NCI-H524 treated with DMSO at 0.1 percent for 48 hours (cell line): ENCODE measurements at regions not wholly inside any gene's neighbourhood (a gene's known extent, or its start where the extent isn't known, plus 50 kb on each side); places are given as distances from the start of the nearest gene placed in this dataset.
"Not testable (repeated sequence)": the region's sequence is repeated elsewhere in the genome, so short reads cannot be mapped to it uniquely, and the experiment has no call there.

Source experiments
- DNase-seq: peaks from one replicate; lab custom pipeline; 2025; lab: John Stamatoyannopoulos, UW

DNA sequence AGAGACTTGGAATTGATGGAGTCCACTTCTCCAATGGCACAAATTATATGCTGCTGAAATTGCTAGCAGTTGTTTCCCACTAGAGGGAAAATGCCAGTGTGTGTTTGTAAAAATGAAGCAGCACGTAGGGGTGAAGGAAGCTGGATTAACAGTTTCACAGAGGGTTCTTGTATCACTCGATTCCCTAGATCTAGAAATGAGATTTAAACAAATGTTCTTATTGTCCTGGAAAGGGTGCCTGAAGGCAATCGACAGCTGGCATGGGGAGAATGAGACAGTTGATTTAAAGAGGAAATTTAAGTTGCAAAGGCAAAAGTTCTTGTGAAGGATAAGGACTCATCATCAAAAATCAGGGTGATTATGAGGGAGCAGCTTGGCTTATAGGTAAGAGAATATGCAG lies 234.8 kb upstream of the ARPP21 start:
- DNase-seq = no peak

DNA sequence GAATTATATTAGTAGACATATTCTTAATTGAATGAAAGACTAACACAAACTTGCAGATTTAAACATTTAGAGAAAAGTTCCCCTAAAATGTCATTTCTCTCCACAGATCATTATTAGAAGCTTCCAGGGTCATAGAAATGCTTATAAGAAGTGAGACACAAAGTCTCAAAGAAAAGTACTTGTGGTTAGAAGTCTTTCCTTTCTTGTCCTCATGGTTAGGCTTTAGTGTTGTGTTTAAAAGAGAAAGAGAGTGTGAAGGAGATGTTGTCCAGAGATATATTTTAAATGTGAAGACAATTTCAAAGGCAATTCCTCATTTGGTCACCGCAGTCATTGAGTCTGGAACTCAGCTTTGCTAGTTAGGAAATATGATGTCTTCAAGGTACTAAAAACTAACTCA lies 230.4 kb upstream of the ARPP21 start:
- DNase-seq = no peak

DNA sequence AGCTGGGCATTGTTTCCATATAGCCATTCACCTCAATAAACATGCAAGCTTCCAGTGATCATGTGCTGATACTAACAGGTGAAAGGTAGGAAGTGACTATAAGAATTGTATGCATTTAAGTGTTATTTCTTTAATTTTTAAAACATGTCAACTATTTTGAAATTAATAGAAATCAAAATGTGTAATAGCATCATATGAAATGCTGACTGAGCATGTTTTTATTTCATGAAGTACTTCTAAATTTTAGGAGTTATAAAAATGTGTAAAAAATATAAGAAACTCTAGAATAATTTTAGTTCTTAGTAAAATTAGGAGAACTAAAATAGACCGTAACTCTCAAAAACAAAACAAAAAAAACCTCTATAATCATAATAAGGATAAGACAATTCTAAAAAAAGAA lies 229.3 kb upstream of the ARPP21 start:
- no peak for DNase-seq

DNA sequence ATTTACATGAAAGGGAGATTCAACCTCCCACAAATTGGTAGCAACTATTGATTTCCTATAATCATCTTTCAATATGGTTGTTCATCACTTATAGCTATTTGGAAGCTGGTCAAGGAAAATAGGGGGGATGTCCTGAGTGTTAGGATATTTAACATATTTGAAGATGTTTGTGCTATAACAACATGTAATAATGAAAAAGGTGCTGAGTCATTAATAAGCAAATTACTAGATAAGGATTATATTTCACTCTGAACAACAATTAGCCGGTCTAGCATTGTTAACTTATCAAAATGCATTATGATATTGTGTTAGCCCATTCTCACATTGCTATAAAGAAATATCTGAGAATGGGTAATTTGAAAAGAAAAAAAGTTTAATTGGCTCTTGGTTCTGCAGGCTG lies 225.8 kb upstream of the ARPP21 start:
- DNase-seq = no peak

DNA sequence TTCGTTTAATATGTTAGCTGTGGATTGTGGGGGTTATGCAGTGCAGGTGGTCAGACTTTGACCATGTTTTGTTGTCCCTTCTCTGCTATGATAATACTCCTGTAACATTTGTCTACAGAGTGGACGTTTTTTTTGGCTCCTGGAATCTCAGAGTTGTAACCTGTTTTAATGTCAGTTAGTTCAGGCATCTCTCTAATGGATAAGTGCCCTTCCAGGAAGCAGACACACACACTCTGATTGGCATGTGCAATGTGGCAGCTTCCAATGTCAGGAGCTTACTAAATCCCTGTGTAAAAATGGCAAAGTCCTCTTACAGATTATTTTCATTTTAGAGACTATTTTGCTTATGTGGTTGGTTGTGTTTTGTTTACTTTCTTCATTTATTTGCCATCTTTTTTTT lies 222.2 kb upstream of the ARPP21 start:
- no peak for DNase-seq

DNA sequence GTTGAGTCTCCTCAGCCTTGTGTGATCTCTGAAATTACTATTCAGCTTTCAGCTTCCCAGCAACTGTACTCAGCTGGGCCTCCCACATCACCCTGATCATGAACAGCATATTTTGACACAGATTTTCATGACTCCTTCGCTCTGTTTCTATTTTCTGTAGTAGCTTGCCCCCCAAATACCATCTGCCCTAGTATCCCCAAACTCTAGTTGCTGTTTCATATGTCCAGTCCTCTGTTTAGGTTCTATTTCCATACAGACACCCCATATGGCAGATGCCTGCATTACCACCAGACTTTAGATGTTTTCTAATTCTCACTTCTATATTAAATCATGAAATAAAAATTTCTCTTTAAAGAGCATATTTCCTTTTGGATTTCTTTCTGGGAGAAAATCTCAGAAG lies 217.2 kb upstream of the ARPP21 start:
- DNase-seq = no peak

DNA sequence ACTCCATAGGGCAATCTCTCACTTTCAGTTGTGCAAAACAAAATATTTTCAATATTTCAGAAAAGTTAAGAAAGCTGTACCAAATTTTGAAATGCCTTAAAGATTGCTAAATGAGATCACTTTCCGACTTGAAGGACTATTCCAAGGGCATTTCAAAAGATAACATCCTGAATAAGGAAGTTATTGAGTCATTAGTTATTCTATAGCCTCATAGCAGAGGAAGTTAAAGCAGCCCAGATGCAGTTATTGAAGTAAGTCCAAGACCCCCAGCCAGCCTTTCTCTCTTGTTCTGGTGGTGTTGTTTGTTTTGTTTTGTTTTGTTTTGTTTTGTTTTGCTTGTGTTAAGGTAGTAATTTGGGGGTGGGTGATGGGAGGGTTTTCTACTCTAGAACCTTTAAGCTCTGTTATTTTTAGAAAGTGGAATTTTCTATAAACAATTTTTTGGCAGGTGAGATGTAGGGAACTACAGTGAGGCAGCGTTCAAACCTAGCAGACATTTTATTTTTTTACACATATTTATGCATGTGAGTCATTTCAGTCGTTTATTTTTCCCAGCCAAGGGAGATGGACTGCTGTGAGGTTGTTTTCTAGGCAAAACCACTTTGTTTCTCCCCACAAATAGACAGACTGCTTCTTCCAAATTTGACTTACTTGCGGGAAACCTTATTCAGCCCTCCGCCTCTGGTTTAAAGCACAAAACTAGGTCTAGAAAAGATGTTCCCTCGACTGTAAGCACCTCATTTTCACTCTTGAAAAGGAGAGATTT lies 216.3 kb upstream of the ARPP21 start:
- DNase-seq = no peak

DNA sequence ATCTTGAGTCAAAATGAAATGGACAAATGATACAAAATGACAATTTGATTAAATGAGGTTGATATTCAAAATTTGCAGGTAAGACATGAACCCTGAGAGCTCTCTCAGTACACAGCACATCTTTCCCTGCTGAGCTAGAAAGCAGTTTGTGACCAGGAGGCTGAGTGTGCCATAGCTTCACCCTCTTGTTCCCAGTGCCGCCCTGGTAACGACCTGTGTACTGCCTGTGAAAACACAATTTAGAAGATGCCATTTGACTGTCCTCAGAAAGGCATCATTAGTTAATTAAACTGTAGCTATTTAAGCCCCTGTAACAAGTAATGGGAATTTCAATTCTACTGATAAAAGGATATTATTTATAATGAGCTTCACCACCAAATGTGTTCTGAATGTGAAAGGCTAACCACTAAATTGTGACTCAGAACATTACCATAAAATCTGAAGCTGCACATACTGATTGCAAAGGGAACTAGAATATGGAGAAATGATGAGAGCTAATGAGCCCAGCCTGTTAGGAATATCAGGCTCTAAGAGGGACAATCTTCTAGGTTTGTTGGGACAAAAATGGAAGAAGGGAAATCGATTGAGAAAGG lies 212.9 kb upstream of the ARPP21 start:
- no peak for DNase-seq

DNA sequence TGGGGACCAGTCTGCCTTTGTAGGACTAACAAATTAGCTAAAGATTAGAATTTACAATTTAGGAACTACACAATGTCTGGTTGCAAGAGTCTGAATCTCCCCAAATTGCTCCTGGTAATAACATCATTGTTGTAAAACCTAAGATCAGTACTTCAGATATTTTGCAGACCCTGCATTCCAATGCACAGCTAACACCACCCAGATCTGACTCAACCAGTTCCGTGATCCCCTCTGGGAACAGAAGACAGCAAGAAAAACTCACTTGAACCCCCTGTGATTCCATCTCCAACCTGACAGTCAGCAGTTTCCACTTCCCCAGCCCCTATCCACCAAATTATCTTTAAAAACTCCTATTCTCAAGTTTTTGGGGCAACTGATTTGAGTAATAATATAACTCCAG lies 201.9 kb upstream of the ARPP21 start:
- DNase-seq = no peak

DNA sequence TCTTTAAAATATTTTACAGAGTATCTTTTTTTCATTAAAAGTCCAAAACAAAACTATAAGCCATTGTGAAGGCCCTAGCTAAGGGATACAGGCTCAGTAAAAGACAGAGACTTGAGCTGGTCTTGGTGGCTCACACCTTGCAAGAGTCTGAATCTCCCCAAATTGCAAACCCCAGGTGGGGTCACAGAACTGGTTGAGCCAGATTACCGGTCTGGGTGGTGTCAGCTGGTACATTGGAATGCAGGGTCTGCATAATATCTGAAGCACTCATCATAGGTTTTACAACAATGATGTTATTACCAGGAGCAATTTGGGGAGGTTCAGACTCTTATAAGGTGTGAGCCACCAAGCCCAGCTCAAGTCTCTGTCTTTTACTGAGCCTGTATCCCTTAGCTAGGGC lies 201.2 kb upstream of the ARPP21 start:
- no peak for DNase-seq

DNA sequence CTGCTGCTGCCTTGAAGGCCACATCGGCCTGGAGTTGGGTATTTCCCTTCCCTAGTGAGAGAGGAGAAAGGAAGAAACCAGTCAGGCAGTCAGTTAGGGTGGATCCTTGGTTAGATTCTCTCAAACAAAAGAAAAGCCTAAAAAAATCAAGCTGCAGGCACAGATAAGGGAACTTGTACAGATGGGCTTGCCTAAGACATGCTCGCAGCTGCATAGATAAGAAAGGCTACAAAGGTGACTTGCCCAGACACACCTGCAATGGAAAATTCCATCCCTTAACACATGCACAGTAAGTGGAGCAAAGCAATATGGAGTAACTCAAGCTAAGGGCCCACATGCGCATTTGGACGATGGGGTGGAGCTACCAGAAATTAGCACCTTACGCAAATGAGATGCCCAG lies 199.7 kb upstream of the ARPP21 start:
- DNase-seq = no peak

DNA sequence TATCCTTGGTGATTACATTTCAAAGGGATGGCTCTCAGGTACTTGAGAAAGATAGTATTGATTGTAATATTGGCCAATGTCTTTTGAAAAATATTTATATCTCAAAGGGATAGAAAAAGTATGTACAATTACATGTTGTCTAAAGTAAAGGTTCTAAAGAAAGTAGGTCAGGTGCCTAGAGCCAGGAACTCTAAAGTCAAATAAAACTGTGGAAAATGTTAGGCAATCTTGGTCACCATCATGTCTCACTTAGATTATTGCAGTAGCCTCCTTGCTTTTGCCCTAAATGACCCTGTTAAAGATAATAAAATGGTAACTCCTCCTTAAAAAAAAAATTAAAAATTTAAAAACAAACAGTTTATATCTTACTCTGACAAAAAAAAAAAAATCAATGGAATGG lies 198.5 kb upstream of the ARPP21 start:
- no peak for DNase-seq

DNA sequence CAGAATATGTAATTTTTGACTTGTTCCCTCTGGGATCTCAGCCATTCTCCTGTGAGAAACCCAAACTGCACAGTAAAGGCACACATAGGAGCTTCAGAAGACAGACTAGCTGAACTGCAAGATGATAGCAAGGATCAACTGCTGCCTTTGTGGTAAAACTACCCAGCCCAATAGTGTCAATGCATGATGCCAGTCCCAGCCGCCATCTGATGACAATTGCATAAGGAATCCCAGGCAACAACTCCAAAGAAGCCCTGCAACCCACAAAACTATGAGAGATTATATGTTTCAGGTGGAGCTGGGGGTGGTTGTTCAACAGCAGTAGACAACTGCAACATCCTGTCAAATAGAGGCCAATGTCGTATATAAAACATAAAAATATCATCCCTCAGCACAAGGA lies 192.4 kb upstream of the ARPP21 start:
- no peak for DNase-seq

DNA sequence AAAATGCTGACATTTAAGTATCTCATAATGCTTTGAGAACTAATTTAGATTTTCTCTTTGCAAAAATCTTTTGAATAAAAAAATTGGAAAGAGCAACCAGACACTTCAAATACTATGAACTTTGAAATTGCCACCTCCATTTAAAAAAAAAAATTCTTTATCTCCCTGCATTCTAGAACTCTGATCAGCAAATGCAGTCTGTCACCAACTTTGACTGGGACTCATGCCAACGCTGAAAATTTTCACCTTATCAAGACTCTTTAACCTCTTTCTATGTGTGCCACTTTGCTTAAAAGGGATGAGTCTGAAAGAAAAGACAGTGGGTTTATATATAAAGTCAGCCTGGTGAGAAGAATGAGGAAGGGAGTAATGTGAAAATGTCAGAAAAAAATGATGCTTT lies 191.2 kb upstream of the ARPP21 start:
- DNase-seq = no peak

DNA sequence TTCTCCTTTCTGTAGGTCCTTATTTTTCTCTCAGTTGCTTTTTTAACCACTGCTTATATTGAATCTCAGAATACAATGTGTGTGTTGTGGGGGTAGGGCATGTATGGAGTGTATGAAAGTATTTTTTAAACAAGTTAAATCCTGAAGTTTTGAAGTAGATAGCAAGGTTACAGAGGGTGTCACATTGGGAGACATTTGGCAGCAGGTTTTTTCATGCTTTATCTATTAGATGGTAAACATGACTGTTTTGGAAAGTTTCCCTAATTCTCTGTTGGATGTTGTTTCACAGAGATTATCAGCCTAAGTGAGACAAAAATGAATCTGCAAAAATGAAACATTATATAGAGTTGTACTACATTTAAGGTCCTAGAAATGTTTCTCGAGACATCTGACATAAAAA lies 190.6 kb upstream of the ARPP21 start:
- DNase-seq = no peak

DNA sequence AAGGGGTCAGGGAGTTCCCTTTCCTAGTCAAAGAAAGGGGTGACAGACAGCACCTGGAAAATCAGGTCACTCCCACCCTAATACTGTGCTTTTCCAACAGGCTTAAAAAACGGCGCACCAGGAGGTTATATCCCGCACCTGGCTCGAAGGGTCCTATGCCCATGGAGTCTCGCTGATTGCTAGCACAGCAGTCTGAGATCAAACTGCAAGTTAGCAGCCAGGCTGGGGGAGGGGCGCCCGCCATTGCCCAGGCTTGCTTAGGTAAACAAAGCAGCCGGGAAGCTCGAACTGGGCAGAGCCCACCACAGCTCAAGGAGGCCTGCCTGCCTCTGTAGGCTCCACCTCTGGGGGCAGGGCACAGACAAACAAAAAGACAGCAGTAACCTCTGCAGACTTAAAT lies 184.5 kb upstream of the ARPP21 start:
- DNase-seq = not testable (repeated sequence)

DNA sequence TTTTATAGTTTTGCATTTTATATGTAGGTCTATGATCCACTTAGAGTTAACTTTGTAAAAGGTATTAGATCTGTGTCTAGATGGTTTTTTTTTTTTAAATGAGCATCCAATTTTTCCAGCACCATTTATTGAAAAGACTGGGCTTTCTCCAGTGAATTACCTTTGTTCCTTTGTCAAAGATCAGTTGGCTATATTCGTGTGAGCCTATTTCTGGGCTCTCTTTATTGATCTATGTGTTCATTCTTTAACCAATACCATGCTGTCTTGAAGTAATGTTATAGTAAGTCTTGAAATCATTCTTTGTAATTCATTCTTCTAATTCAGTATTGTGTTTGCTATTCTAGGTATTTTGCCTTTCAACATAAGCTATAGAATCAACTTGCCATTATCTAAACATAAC lies 165.4 kb upstream of the ARPP21 start:
- no peak for DNase-seq

DNA sequence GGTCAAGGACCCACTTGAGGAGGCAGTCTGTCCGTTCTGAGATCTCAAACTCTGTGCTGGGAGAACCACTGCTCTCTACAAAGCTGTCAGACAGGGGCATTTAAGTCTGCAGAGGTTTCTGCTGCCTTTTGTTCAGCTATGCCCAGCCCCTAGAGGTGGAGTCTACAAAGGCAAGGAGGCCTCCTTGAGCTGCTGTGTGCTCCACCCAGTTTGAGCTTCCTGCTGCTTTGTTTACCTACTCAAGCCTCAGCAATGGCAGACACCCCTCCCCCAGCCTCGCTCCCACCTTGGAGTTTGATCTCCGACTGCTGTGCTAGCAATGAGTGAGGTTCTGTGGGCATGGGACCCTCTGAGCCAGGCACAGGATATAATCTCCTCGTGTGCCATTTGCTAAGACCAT lies 156.8 kb upstream of the ARPP21 start:
- DNase-seq = not testable (repeated sequence)

DNA sequence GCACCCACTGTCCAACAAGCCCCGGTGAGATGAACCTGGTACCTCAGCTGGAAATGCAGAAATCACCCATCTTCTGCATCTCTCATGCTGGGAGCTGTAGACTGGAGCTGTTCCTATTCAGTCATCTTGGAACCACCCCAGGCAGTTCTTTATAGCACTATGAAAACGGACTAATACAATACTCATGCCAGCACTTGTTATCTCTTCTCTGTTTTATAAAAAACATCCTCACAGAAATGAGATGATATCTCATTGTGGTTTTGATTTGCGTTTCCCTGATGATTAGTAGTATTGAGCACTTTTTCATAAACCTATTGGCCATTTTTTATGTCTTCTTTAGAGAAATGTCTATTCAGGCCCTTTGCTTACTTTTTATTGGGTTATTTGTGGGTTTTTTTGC lies 156.2 kb upstream of the ARPP21 start:
- DNase-seq = no peak

DNA sequence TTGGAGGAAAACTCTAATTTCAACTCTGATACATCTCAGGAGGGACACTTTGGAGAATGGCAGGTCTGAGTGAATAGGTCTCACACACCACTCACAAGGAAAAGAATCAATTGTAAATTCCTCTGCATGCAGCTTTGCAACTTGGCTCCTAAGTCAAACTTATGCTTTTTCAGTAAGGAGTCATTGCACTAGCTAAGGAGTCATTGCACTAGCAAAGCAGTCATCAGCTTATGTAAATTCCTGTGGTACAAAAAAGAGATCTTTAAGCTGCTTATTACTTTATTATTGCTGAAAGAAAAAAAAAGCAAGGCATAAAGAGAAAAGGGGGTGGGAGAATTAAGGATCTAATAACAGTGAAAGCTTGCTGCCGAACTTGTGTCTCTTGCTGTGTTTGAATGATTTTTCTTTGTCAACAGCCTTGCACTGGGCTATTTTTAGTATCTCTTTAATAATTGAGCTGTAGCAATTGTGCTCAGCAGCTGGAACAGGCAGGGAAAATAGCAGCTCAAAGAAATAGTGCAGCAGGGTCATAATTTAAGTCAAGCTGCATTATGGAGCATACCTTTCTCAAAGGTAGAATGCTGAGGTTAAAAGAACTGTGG lies 154.3 kb upstream of the ARPP21 start:
- no peak for DNase-seq

DNA sequence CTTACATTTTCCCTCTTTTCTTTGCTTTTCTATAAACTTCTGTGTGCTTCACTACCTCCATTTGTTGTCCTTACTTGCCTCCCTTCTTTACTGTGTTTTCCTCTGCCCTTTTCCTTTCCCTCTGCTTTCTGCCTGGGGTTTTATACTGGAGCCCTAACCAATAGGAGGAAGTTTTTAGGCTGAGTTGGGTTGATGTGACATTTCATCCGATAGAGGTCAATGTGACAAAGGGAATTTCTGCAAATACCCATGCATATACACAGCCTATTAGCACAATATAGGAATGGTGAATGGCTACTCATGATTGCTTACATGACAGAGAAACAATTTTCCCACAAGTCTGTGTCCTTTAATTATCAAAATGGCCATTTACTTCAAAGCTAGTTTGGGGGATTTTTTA lies 153.0 kb upstream of the ARPP21 start:
- no peak for DNase-seq

DNA sequence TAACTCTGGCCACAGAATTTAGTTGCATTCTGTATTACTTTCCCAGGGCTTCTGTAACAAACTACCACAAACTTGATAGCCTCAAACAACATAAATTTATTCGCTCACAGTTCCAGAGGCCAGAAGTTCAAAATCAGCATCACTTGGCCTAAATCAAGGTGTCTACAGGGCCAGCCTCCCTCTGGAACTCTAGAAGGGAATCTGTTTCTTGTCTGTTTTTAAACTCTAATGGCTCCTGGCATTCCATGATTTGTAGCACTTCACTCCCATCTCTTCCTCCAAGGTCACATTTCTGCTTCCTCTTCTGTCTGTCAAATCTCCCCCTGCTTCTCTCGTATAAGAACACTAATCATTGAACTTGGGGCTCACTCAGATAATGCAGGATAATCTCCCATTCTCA lies 151.9 kb upstream of the ARPP21 start:
- DNase-seq = no peak

DNA sequence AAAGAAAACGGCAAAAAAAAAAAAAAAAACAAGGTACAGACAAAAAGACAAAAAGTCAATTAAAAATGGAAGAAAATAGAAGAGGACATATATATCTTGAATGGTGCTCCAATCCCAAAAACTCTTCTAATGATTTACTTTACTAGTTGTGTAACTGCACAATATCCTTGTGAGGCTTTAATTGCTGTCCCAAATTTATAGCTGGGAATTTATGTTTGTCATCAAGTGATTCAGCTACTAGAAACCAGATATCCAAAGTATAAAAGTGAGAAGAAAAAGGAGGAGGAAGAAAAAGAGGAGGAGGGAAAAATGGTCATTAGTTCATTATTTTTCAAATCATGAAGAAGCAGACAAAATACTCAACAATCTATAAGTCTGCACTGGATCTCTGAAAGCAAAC lies 150.8 kb upstream of the ARPP21 start:
- DNase-seq = no peak

DNA sequence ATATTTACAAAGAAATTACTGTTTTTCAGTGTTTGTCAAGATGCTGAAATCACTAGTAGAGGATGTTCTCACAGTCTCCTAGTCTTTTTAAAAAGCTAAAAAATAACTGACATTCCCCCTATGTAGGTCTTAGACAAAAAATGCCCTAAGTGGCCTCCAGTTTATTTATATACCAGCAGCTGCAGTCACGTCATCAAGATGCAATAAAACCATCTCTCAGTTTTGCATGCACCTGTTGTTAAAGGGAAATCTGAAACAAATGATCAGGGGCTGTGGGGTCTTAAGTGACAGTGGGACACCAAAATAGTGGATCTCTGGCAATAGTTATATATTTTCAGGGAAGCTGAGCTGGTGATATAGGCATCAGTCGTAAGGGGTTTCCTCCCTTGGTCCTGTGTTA lies 146.5 kb upstream of the ARPP21 start:
- no peak for DNase-seq
